Activated CD4-positive, CD25-positive, alpha-beta regulatory T cell treated with anti-CD3 and anti-CD28 coated beads, Interleukin-2, amount 50 U/mL, for 72 hours (primary cell): ENCODE measurements at regions not wholly inside any gene's neighbourhood (a gene's known extent, or its start where the extent isn't known, plus 50 kb on each side); places are given as distances from the start of the nearest gene placed in this dataset.
A peak's percentile ranks its signal among the peaks of the same experiment; 100 is the strongest.
"Not testable (repeated sequence)": the region's sequence is repeated elsewhere in the genome, so short reads cannot be mapped to it uniquely, and the experiment has no call there.

Experiments
- DNase-seq: peaks from one replicate; pipeline ENCODE4 v3.0.0; 2021

- not testable (repeated sequence) for DNase-seq
Measured at GRCh38 chr17:30609682-30610081, 132.5 kb downstream of the GOSR1 start.

GRCh38 chr17:30605523-30605922, 128.3 kb downstream of the GOSR1 start:
- DNase-seq = no peak

- DNase-seq = no peak
Measured at GRCh38 chr17:30605027-30605426, 127.8 kb downstream of the GOSR1 start.

- DNase-seq = not testable (repeated sequence)
Measured at GRCh38 chr17:30602396-30602795, 125.2 kb downstream of the GOSR1 start.

GRCh38 chr17:30601984-30602383, 124.8 kb downstream of the GOSR1 start:
- not testable (repeated sequence) for DNase-seq

GRCh38 chr17:30600830-30601494, 123.8 kb downstream of the GOSR1 start:
- no peak for DNase-seq

- DNase-seq = peak; percentile 74
Measured at GRCh38 chr17:30600060-30600829, 123.0 kb downstream of the GOSR1 start.

- no peak for DNase-seq
Measured at GRCh38 chr17:30599428-30600059, 122.3 kb downstream of the GOSR1 start.

GRCh38 chr17:30597776-30598288, 120.6 kb downstream of the GOSR1 start:
- DNase-seq = no peak

- not testable (repeated sequence) for DNase-seq
Measured at GRCh38 chr17:30596948-30597775, 120.0 kb downstream of the GOSR1 start.

- not testable (repeated sequence) for DNase-seq
Measured at GRCh38 chr17:30594953-30595371, 117.8 kb downstream of the GOSR1 start.

- DNase-seq = no peak
Measured at GRCh38 chr17:30594223-30594952, 117.2 kb downstream of the GOSR1 start.

GRCh38 chr17:30590081-30590733, 113.0 kb downstream of the GOSR1 start:
- DNase-seq = no peak

GRCh38 chr17:30589431-30589830, 112.2 kb downstream of the GOSR1 start:
- DNase-seq = no peak

GRCh38 chr17:30588798-30589247, 111.6 kb downstream of the GOSR1 start:
- no peak for DNase-seq

- no peak for DNase-seq
Measured at GRCh38 chr17:30586818-30587595, 109.8 kb downstream of the GOSR1 start.

- DNase-seq = no peak
Measured at GRCh38 chr17:30584810-30585209, 107.6 kb downstream of the GOSR1 start.

GRCh38 chr17:30580916-30581315, 103.7 kb downstream of the GOSR1 start:
- no peak for DNase-seq

- DNase-seq = no peak
Measured at GRCh38 chr17:30579610-30580315, 102.6 kb downstream of the GOSR1 start.
